A673 (cell line): ENCODE measurements at regions not wholly inside any gene's neighbourhood (a gene's known extent, or its start where the extent isn't known, plus 50 kb on each side); places are given as distances from the start of the nearest gene placed in this dataset.

ENCODE experiments used
- BruUV-seq: library from RNA; stranded (reverse); fragments of 400-500 nt; replicated peaks from 2 replicates; lab custom pipeline; 2021; lab: Mats Ljungman, UMichigan
- CTCF ChIA-PET: fragments of 300-600 bp; sonication (Branson Sonifier 250); formaldehyde crosslinking; loops from one replicate; lab custom pipeline; 2022; ENCODE audit warnings: antibody characterized with exemption; lab: Charles Lee
- POLR2A ChIA-PET: fragments of 300-600 bp; sonication (Branson Sonifier 250); formaldehyde crosslinking; loops from one replicate; lab custom pipeline; 2022; ENCODE audit warnings: antibody characterized with exemption; ENCODE audit not compliant: low non-redundant PET; lab: Charles Lee
- DNase-seq: peaks from one replicate; pipeline ENCODE4 v3.0.0-alpha.2; 2015; ENCODE audit warnings: low spot score
- H3K27ac ChIP-seq: fragments of 200-600 bp; sonication (generic); 2 replicates; pipeline ENCODE4 v1.5.1; 2016; ENCODE audit warnings: mixed run types, low read depth, mild to moderate bottlenecking, mixed read lengths, antibody characterized with exemption, low read length; ENCODE audit not compliant: poor library complexity, severe bottlenecking
- H3K27me3 ChIP-seq: fragments of 200-600 bp; sonication (generic); replicated peaks from 2 replicates; pipeline ENCODE4 v1.6.1; 2017; ENCODE audit warnings: mixed run types, low read depth, mild to moderate bottlenecking, mixed read lengths, antibody characterized with exemption, low read length; ENCODE audit not compliant: insufficient read depth, poor library complexity
- H3K36me3 ChIP-seq: fragments of 200-600 bp; sonication (generic); 2 replicates; pipeline ENCODE4 v1.6.1; 2016; ENCODE audit warnings: mixed run types, mild to moderate bottlenecking, mixed read lengths, antibody characterized with exemption, low read length; ENCODE audit not compliant: insufficient read depth, poor library complexity, severe bottlenecking
- H3K4me1 ChIP-seq: fragments of 200-600 bp; sonication (generic); 2 replicates; pipeline ENCODE4 v1.6.1; 2017; ENCODE audit warnings: mixed run types, mild to moderate bottlenecking, mixed read lengths, antibody characterized with exemption, low read length; ENCODE audit not compliant: insufficient read depth, poor library complexity, severe bottlenecking
- H3K4me3 ChIP-seq: fragments of 200-600 bp; sonication (generic); 2 replicates; pipeline ENCODE4 v1.5.1; 2016; ENCODE audit warnings: low read depth, mixed run types, mild to moderate bottlenecking, mixed read lengths, low read length; ENCODE audit not compliant: poor library complexity, severe bottlenecking
- H3K9me3 ChIP-seq: fragments of 200-600 bp; sonication (generic); 2 replicates; pipeline ENCODE4 v1.6.1; 2016; ENCODE audit warnings: mixed run types, low read depth, mild to moderate bottlenecking, mixed read lengths, antibody characterized with exemption, low read length; ENCODE audit not compliant: poor library complexity, severe bottlenecking
- EZH2 ChIP-seq: fragments of 200-600 bp; sonication (generic); IDR thresholded peaks from 2 replicates; pipeline ENCODE4 v1.6.1; 2017; ENCODE audit warnings: borderline replicate concordance, low read depth, mild to moderate bottlenecking, mixed read lengths, antibody characterized with exemption, low read length; ENCODE audit not compliant: poor library complexity, severe bottlenecking
- intact Hi-C: fragments of 100-400 bp; cut with micrococcal nuclease; formaldehyde crosslinking; loops from one replicate; pipeline ENCODE4 v1.10.0; 2022; ENCODE audit not compliant: unreplicated experiment
- TF ChIP-seq, protein P1 (sequence below): fragments of 300-800, 200-600 bp; sonication (generic); conservative IDR thresholded peaks from 2 replicates; pipeline ENCODE4 v1.5.1; 2017; ENCODE audit warnings: low read depth, mild to moderate bottlenecking, antibody characterized with exemption, low read length, moderate library complexity, mixed read lengths

GRCh38 chr12:24297516-24297915 lies 348.0 kb upstream of the SOX5 start:
- H3K27ac ChIP-seq, result peak overlapping the region; percentile 12
- H3K4me1 ChIP-seq, result peaks cover 29% of the 10 kb centered on the region
- BruUV-seq, result no TSS peak
- DNase-seq, result no peak
- ChIA-PET CTCF (no interaction called here), POLR2A (no interaction called here)
- TF ChIP-seq, protein P1, sequence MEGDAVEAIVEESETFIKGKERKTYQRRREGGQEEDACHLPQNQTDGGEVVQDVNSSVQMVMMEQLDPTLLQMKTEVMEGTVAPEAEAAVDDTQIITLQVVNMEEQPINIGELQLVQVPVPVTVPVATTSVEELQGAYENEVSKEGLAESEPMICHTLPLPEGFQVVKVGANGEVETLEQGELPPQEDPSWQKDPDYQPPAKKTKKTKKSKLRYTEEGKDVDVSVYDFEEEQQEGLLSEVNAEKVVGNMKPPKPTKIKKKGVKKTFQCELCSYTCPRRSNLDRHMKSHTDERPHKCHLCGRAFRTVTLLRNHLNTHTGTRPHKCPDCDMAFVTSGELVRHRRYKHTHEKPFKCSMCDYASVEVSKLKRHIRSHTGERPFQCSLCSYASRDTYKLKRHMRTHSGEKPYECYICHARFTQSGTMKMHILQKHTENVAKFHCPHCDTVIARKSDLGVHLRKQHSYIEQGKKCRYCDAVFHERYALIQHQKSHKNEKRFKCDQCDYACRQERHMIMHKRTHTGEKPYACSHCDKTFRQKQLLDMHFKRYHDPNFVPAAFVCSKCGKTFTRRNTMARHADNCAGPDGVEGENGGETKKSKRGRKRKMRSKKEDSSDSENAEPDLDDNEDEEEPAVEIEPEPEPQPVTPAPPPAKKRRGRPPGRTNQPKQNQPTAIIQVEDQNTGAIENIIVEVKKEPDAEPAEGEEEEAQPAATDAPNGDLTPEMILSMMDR, result no peak
- no peak for TF ChIP-seq EZH2
- intact Hi-C loops, result no loop called here
- H3K36me3 ChIP-seq, result no peaks in the 10 kb centered on the region
- H3K9me3 ChIP-seq, result no peaks in the 10 kb centered on the region
- no peaks in the 10 kb centered on the region for H3K27me3 ChIP-seq
- H3K4me3 ChIP-seq, result no peak overlapping the region

DNA sequence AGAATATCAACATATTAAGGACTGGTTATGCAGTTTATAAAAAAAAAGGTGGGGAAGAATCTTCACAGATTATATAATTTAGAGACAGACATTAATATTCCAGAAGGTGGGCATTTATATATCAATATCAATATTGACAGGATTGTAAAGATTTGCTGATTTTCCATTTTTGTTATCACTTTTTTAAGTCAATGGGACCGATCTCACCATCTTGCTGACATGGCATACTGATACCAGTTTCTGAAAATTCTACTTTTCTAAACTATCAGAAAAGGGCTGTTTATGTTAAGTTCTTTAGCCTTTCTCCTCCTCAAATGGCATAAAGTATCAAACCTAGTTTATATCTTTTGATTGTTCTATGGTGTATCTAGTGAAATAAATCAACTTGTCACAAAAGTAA lies 344.1 kb upstream of the SOX5 start:
- no peaks in the 10 kb centered on the region for H3K36me3 ChIP-seq
- no TSS peak for BruUV-seq
- no peaks in the 10 kb centered on the region for H3K27me3 ChIP-seq
- H3K9me3 ChIP-seq, result no peaks in the 10 kb centered on the region
- H3K27ac ChIP-seq, result no peak overlapping the region
- peaks cover 13% of the 10 kb centered on the region for H3K4me1 ChIP-seq
- intact Hi-C loops, result no loop called here
- DNase-seq, result no peak
- CTCF ChIA-PET, result no interaction called here
- H3K4me3 ChIP-seq, result no peak overlapping the region
- POLR2A ChIA-PET, result no interaction called here
- no peak for TF ChIP-seq EZH2
- TF ChIP-seq, protein P1, result no peak

DNA sequence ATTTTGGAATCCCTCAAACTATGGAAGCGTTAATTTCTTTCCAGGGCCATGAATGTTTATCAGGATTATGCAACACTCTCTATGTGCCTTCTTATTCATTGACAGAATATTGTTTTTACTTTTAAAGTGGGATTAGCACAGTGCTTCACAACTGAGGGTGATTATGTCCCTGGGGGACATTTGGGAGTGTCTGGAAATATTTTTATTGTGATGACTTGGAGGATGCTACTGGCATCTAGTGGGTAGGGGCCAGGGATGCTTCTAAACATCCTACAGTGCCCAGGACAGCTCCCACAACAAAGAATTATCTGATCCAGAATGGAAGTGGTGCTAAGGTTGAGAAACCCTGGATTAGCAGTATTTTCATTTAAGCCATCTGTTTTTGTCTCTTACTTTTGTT lies 338.5 kb upstream of the SOX5 start:
- ChIA-PET CTCF (interaction anchor here (0.7 kb wide), 1 partner anchor 87 kb away, joined by 8 read pairs; no protein-coding TSS in a partner anchor), POLR2A (no interaction called here)
- no TSS peak for BruUV-seq
- H3K27ac ChIP-seq, result peak overlapping the region; percentile 4
- TF ChIP-seq, protein P1, result peak; percentile 31; the same call in 1 of the 2 replicates
- no peak for TF ChIP-seq EZH2
- intact Hi-C loops, result no loop called here
- peak; percentile 53 for DNase-seq
- H3K4me3 ChIP-seq, result no peak overlapping the region
- peaks cover 13% of the 10 kb centered on the region for H3K4me1 ChIP-seq
- no peaks in the 10 kb centered on the region for H3K27me3 ChIP-seq
- H3K36me3 ChIP-seq, result no peaks in the 10 kb centered on the region
- H3K9me3 ChIP-seq, result no peaks in the 10 kb centered on the region
